A673 (cell line): ENCODE measurements at regions not wholly inside any gene's neighbourhood (a gene's known extent, or its start where the extent isn't known, plus 50 kb on each side); places are given as distances from the start of the nearest gene placed in this dataset.

Experiments used
- CTCF ChIP-seq: fragments of 300-800, 200-600 bp; sonication (generic); conservative IDR thresholded peaks from 2 replicates; pipeline ENCODE4 v1.5.1; 2017; ENCODE audit warnings: low read depth, mild to moderate bottlenecking, antibody characterized with exemption, low read length, moderate library complexity, mixed read lengths
- EZH2 ChIP-seq: fragments of 200-600 bp; sonication (generic); IDR thresholded peaks from 2 replicates; pipeline ENCODE4 v1.6.1; 2017; ENCODE audit warnings: borderline replicate concordance, low read depth, mild to moderate bottlenecking, mixed read lengths, antibody characterized with exemption, low read length; ENCODE audit not compliant: poor library complexity, severe bottlenecking

GRCh38 chr10:62473241-62473640, 99.1 kb downstream of the ZNF365 start:
- TF ChIP-seq CTCF (no peak), EZH2 (no peak)
